ENCODE measurements at regions not wholly inside any gene's neighbourhood (a gene's known extent, or its start where the extent isn't known, plus 50 kb on each side); places are given as distances from the start of the nearest gene placed in this dataset.
"Not testable (repeated sequence)": the region's sequence is repeated elsewhere in the genome, so short reads cannot be mapped to it uniquely, and the experiment has no call there.

DNA sequence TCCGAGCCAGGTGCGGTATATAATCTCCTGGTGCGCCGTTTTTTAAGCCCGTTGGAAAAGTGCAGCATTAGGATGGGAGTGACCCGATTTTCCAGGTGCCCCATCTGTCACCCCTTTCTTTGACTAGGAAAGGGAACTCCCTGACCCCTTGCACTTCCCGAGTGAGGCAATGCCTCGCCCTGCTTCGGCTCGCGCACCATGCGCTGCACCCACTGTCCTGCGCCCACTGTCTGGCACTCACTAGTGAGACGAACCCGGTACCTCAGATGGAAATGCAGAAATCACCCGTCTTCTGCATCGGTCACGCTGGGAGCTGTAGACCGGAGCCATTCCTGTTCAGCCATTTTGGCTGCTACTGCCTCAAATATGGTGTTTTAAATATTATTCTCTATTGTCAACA lies 198.0 kb downstream of the MEIS1 start:
- not testable (repeated sequence) for DNase-seq

DNA sequence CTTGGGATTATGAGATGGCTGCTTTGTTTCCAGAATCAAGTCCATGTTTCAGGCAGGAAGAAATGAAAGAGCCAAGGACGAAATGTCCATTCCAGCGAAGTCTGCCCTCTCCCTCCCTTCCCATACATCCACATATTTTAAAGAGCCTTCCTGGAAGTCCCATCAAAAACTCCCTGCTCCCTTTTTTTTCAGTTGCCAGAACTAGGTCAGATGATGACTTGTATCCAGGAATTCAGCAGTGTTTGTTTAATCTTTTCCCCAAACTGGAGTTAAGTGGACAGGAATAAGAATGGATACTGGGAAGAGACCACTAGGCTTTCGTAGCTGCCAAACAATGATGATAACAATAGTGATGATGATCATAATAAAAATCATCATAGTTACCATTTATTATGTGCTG lies 198.7 kb downstream of the MEIS1 start:
- DNase-seq: no peak

DNA sequence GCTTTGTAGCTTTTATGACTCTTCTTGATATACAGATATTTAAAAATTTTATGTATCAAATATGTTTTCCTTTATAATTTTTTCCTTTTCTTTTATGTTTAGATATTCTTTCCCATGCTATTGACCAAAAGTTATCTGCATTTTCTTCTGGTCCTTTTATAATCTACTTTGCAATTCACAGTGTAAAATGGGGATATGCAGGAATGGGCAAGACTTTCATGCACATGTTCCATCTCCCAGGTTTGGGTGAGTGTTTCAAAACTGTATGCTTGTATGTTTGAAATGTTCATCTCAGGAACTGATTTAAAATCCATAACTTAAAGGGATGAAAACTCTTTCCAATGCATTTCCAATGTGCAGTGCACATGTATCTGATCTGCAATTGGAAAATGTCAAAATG lies 199.9 kb downstream of the MEIS1 start:
- no peak for DNase-seq

DNA sequence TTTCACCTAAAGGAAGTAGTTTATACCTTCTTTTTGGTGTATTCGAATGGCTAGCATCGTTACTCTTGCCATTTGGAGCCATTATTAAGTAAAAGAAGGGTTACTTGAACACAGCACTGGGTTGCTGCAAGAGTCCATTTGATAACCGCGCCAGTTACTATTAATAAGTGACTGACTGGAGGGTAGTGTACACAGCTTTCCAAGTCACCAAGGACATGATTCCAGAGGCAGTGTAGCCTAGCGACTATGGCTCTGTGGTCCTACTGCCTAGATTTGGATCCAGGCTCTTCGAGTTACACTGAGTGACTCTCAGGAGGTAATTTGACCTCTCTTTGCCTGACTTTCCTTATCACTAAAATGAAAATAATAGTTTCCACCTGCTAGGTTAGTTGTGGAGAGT lies 206.8 kb downstream of the MEIS1 start:
- no peak for DNase-seq

DNA sequence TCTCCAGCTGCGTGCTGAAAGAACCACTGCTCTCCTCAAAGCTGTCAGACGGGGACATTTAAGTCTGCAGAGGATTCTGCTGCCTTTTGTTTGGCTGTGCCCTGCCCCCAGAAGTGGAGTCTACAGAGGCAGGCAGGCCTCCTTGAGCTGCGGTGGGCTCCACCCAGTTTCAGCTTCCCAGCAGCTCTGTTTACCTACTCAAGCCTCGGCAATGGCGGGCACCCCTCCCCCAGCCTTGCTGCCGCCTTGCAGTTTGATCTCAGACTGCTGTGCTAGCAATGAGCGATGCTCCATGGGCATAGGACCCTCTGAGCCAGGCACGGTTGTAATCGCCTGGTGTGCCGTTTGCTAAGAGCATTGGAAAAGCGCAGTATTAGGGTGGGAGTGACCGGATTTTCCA lies 213.2 kb downstream of the MEIS1 start:
- DNase-seq: not testable (repeated sequence)

DNA sequence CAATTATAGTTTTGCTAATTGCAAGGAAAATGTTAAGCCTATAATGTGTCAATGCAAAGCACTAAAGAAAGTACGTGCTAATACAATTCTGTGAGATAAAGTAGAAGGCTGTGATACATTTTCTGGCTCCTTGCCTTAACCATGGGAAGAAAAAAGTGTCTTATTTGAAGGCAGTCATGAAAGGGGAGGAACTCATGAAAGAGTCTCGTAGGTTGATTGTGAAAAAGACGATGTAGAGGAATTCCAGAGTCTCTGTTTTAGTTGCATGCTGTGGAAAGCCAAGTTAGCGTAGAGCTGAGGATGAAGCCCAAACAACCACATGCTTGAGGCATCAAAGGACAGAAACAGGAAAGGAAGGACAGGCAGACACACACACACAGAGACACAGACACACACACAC lies 214.1 kb downstream of the MEIS1 start:
- DNase-seq: no peak

DNA sequence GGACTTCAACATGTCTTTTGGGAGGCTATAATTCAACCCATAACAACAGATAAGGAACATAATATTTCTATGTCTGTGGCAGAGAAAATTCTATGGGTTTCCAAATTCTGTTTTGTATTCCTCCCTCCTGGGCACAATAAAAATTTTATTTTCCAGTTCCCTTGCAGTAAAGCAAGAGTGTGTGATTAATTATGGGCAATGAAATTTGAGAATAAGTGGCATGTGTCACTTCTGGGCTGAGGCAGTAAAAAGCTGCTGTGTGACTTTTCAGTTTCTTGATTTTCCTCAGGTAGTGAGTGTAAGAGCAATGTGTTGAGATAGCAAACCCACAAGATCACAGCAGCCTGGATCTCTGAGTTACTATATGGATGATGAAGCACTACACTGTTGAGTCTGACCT lies 216.4 kb downstream of the MEIS1 start:
- DNase-seq: no peak

DNA sequence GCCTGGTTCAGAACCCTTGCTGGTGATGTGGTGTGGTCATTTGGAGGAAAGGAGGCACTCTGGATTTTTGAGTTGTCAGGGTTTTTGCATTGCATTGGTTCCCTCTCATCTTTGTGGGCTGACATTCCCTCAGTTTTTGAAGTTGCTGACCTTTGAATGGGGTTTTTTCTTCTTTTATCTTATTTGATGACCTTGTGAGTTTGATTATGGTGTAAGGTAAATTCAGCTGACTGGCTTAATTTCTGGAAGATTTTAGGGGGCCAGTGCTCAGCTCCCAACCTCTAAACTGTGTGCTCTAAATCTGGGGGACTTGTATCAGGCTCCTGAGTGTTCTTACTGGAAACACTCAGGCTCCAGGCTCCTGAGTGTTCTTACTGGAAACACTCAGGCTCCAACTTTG lies 225.9 kb downstream of the MEIS1 start:
- DNase-seq: no peak

DNA sequence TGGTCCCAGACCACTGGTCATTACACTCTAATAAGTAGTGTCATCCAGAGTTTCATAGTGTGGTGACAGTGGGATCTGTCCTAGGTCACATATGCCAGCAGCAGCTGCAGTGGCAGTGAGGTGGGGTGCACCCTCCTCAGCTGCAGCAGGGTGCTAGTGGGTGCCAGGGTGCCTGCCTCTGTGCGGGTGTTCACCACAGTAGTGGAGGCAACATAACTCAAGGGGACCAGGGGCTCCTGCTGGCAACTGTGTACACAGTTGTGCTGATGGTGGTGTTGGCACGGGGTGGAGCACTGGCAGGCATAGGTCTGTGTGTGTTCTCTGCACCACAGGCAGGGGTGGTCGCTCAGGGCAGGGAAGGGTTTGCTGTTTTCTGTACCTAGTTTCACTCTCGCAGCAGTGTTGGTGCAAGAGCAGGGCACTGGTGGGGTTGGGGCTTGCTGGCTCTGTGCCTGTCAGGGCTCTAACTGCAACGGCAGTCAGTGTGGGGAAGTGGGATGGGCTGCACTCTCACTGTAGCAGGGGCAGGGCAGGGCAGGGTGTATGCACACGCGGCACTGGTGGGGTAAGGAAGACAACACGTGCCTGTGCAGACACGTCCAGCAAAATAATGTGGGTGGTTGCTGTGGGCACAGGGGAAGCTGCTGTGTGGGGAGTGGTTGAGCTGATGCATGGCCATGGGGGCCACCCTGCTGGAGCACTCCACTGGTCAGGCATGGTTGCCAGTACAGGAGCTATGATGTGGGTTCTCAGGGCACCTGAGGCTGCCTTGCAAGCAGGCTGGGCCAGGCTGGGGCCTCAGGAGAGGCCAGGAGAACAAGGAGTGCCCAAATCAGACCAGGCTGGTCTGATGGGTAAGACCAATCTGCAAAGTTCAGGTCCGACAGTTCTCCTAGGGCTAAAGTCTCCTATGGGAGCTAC lies 226.6 kb downstream of the MEIS1 start:
- DNase-seq: no peak

DNA sequence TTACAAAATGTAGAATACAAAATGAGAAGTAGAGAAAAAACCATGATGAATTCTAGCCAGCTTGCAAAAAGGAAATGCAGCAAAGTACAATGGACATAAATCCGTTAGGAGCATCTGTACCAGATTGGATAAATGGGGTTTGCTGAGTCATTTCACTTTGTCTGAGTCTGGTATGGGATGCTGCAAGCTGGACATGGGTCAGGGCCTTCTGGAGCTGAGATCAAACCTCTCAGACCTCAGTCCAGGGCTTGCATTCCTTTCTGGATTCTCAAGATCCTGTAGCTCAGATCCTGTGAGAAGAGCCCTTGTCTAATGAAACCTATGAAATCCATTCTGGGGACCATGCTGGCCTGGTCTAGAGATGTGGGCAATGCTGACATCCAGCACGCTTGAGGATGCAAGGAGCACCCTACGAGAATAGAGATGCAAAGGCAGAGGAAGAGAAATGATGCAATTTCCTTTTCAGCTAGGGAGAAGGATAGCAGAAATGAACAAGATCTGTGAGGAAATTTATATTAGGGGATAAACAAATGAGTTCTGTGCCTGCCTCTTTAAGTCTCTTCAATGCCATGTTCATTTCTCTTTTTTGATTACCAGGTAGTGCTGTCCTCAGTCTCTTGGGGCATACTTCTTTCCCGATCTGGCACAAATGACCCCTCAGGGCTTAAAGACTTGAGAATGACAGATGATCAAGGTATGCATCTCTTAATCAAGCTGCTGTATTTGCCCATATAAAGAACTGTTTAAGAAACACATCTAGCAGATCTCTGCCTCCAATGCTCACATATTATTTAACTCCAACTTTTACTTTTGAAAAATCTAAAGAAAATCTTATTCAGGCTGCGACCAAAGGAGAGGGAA lies 230.4 kb downstream of the MEIS1 start:
- DNase-seq: no peak

DNA sequence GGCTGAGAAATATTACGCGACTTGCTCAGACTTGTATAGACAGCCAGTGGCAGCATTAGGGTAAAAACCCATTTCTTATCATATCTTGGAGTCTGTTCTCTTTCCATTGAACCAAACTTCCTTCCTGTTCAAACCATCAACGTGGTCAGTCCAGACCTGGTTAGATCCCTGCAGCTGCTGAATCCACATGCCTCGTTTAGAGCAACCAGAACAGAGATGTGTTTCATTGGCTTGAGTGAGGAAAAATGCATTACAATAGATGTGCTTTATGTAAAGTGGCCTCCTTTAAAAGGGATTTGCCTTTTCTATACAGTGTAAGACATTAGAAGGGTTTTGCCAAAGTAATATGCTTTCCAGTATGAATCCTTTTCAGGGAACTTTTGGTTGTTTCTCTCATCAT lies 232.4 kb downstream of the MEIS1 start:
- no peak for DNase-seq

DNA sequence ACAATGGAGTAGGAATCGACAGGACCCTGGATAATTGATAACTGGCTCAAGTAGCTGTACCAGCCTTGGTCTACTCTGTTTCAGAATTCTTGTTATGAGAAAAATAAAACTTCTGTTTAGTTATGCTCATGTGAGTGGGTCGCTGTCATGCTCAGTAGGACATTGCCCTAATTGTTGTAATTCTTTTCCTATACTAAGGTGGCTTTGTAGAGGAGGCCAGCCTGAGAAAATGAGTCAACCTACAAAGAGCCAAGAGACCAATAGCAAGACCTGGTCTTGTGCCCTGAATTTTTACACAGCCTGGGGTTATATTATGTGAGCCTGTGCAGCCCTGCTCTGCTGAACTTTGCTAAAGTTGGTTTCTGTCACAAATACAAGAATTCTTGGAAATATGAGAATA lies 238.4 kb downstream of the MEIS1 start:
- DNase-seq: no peak

DNA sequence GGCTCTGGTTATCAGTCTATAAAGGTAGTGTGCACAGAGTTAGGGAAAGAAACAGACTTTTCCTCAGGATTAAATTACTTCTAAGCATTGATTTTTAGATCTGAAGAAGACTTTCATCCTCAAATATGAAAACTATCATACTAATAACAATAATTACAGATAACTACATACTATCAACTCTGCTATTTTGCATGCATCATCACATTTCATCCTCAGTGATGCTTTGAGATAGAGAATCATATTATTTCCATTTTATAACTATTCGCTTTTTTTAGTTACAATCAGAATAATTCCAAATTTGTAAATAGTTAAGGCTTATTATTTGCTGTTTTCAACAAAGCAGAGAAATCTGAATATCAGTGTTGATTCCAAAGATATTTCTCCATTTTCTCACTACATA lies 239.2 kb downstream of the MEIS1 start:
- DNase-seq: no peak

DNA sequence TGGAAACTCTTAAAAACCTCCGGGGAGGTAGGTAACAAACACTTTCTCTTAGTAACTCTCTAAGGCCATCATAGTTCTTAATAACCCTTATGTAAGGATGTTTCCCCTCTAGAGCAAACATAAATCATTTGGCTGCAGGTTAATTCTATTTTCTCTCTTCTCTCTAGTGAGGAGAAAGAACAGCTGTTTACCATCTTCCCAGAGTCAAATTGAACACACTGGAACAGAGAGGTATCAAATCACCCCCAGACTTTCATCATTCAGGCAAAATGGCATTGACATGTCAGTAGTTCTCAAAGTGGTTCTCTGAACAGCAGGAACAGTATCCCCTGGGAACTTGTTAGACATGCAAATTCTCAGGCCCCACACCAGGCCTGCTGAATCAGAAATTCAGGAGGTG lies 240.7 kb downstream of the MEIS1 start:
- no peak for DNase-seq

DNA sequence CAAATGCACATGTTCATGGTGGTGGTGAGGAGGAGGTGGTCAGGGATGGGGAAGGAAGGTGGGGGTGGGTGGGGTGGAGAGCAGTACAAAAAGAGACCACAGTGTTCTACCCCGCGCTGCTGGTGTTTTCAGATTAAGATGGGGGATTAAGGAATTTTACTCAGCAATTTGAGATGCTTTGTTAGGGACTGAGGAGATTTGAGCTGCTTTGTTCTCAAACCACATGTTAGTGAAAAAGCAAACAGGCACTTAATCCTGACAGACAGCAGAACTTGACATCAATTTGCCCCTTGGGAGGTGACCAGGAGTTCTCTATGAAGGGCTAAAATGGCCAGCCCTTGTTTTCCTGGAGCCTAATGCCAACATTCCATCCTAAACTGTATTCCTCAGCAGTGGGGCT lies 244.5 kb downstream of the MEIS1 start:
- DNase-seq: no peak

DNA sequence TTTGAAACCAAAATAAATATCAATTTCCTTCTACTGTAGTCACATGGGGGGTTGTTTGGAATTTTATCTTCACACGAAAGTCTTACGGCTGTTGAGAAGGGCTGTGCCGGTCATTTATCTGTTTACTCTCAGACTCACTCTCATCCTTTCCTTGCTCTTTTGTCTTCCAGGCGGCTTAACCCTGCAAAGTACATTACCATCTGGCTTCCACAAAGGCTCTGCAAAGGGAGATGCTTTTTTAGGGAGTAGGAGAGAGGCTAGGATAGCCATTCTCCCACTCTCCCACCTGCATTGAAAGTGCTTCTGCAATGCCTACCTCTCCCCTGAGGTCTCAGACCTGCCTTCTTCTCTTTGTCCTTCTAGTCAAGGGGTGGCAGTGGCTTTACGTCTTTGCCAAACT lies 247.6 kb downstream of the MEIS1 start:
- DNase-seq: no peak

DNA sequence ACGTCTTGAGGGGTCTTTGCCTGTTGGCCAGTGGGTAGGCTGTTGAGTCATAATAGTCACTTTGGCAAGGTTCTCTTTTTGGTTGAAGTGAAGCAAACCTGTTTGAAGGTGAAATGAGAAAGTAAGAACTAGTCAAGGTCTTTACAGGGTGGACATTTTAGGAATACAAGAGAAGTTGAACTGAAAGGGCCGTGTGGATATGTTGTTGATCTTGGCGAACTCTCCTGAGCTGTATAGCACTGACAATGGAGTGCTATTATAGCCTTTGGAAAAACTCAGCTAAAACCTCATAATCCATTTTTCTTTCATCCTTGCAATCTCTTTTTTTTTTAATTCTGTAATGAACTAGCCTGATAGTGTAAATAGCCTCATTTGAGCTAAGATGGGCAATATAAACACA lies 248.1 kb downstream of the MEIS1 start:
- no peak for DNase-seq

DNA sequence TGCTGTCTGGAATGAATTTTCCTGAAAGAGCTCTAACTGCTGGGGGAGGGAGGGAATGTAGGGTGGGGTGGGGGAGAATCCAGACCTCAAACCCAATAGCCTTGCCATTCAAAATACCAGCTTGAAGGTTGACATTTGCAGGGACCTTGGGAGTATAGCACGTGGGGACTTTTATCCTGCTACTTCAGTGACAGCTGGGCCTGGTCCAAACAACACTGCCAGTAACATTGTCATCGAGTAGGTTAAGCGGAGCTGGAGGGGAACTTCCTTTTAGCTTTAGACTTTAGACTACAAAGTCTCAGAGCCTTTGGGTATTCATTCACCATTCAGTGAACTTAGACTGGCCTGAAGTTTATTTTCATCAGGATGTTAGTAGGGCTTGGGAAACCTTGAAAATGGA lies 248.7 kb downstream of the MEIS1 start:
- DNase-seq: no peak

DNA sequence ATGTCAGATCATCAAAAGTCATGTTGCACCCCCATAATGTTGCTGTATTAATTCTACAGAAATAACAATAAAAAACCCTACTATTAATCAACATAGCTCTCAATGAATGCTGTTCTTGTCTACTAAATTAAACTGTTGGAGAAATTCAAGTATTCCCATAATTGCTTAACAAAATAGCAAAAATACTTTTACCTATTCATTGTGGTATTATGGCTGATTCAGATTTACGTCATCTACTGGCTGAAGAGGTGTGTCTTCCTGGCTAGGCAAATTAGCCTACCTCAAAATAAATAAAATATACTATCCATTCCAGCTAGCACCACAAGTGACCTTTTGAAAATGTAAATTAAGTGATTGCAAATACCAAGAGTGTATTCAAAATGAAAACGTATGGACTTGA lies 249.4 kb downstream of the MEIS1 start:
- DNase-seq: no peak

DNA sequence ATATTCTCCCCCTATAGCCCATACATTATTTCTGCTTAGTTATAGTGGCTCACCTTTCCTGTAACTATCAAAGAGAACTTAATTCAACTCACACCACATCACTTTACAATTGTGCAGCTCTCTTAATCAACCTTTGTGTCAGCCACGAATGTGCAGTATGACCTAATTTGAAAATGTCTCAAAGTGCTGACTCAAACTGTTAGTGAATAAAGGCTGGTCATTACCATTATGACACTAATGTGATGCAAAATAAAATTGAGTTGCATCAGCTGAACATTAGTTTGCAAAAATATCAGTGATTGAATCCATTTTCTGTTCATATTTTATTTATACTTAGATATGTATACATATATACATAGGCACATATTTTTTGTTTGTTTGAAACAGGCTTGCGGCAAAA lies 251.8 kb downstream of the MEIS1 start:
- DNase-seq: no peak

DNA sequence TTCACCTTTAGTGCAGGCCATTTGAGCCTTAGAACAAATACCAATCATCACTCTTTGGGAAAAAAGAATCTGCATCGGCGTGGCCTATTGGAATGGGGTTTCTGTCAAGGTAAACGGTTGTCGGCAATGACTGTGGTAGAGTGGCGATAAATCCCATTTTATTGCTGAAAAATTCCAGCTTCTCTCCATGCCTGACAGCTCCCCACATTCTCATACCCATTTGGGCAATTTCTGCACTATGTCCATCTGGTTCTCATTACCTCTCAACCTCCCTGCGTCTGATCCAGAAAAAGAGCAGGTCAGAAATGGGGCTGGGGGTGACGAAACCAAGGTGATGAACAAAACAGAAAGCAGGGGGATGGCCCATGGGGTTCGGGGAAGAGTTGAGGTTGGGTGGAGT lies 254.0 kb downstream of the MEIS1 start:
- no peak for DNase-seq

DNA sequence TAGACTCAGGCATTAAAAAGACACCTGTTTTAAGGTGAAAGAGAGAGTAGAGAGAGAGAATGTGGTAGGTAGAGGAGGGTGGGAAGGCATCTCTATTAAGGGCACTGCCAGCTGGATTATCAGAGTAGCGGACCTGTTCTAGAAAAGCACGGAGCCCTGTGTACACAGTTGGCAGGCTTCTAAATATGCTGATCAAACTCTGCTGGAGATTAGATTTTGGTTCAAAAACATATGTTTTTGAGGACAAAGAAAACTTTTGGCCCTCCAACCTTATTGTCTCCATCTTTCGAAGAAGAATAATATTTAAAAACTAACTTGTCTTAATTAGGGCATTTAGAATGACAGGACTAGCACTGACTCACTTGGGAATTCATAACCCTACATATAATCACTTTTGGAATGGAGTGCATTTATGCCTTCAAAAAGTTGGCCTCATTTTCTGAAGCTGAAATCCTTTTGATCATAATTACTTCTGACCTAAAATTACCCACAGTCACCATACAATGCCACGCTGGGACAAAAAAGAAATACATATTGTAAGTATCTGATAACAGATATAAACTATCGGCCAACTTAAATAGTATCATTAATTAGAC lies 254.6 kb downstream of the MEIS1 start:
- DNase-seq: no peak

DNA sequence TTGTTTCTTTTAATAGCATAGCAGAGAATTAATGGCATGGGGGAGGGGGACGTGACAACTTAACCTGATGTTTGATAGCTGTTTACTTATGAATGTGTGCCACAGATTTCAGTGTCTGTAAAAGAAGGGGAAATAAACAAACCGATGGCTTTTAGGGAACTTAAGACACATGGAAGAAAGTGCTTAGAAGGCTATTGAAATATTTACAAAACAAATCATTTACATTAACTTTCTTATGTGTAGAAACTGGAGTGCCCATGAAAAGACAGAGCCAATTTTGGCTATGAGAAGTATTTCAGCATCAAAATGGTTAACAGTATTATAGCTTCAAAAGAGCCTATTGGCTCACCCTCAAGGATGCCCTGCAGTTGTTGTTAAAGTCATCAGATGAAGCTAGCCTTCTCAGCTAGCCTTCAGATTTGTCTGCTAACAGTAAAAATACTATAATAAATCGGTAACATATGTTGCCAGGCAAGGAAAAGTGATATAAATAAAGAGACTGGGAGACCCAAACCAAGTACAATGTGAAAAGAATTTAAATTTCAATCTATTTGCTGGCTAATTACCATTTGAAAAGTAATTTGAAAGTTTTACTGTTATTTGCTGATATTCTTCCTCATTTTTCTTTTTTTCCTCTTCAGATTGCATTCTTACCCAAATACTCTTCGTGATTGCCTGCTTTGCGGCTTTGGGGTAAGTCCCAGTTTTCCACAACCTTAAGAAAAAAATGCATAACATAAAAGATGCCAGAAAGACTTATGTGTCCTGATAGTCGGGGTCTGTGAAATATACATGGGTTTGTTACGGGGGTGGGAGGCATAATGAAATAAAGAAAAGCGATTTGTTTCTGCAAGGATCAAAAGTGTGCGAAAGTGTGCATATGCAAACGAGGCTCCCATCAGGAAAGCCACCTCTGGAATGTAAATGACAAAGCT lies 256.4 kb downstream of the MEIS1 start:
- no peak for DNase-seq

Measured in NCI-H774 (cell line).